A204.1 (cell line): ENCODE measurements at regions not wholly inside any gene's neighbourhood (a gene's known extent, or its start where the extent isn't known, plus 50 kb on each side); places are given as distances from the start of the nearest gene placed in this dataset.

Source experiments
- FAIRE-seq: peaks from 2 replicates; lab custom pipeline; 2012; peaks lifted over from hg19 to GRCh38; lab: Jason Lieb, UNC

DNA sequence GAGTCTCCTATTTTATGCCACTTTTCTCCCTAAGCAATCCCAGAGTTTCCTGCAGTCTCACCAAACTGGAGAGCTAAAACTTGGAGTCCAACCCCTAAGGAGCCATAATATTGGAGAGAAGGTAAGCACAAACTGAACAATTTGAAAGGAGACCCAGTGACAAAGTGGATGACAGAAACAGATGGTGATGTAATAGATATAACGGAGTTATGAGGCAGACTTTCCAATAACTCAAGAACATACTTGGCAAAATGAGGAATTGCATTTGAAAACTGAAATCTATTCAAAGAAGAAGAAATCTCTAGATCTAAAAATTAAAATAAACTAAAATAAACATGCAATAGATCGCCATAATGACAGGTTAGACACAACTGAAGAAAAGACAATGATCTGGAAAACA lies 200.9 kb upstream of the MIR17HG start:
- FAIRE-seq = no peak

DNA sequence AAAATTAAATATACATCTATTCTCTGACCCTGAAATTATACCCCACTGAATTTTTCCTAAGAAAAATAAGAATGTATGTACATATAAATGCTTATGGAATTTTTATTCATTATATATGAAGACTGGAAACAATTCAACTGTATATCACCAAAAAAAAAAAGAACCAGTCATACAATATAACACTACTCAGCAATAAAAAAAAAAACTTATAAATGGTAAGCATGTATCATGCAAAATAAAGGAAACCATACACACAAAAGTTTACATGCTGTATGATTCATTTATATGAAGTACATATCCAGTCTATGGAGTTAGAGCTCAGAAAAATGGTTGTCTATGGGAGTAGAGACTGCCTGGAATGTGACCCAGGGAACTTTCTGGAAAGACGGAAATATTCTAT lies 199.4 kb upstream of the MIR17HG start:
- FAIRE-seq = no peak

DNA sequence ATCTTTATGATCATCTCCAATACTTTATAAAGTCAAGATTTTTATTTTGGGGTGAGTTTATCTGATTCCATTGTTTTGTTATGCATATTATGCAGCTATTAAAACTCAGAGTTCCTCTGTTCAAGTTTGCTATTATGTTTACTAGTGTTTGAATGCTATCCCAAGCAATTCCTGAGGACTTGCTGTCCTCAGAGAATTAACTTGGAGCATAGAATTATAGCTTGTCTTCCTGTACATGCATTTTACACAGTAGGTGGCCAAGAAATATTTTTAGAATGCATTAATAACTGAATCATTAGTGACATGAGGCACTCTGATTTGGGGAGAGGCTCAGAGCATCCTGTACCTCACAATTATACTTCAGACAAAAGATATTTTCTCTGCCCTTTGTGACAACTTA lies 195.6 kb upstream of the MIR17HG start:
- FAIRE-seq = no peak

- FAIRE-seq = no peak
Observed at GRCh38 chr13:91153372-91153771, 194.1 kb upstream of the MIR17HG start.

DNA sequence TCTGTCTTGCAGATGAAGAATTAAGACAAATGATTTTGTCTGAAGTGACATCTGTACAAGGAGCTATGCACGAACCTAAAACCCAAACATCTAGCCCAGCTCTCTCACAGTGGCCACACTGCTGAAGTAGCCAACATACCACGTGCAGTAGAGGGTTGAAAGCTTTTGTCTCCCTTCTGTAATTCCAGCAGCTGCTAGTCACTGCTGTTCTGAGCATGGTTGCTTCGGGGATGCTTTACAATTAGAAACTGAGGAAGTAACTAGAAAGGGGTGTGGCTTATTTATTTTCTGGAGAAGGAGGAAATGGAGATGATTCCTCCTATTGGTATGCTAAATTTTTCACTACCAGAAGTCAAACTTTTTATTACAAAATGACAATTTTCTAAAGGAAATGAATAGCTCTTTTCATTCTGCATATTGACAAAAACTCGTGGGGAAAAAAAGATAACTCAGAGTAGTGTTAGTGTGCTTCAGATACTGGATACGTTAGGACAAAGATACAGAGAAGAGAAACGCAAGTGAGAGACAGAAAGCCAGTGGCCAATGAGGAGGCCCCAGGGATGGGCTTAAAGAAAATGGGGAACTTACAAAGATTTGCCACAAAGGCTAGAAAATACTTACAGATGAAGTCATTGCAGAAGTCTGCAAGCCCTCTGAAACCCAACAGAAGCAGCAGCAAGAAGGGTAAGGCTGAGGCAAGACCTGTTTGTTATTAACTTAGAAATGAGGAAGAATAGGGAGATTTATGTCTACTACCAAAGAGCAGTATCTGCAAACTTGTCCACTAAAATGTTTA lies 192.7 kb upstream of the MIR17HG start:
- FAIRE-seq = no peak

- no peak for FAIRE-seq
Observed at GRCh38 chr13:91155512-91156114, 191.9 kb upstream of the MIR17HG start.

GRCh38 chr13:91157273-91158016 lies 190.0 kb upstream of the MIR17HG start:
- no peak for FAIRE-seq

GRCh38 chr13:91158017-91158395 lies 189.5 kb upstream of the MIR17HG start:
- no peak for FAIRE-seq

DNA sequence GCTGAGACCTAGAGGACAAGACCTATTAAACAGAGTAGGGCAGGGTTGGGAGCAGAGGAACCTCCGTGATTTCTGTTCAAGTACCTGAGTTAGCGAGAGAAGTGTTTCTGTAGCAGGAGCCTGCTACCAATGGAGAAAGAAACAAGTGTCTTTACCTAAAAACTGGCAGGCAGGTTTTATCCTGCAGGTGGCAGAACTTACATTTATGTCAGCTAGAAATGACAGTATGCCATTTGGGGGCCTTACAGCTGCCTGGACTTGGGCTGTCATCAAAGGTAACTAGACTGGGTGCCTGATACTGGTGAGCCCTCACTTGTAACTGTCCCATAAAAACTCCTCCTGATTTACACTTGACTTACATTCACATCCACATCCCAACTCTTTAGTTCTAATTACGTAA lies 185.3 kb upstream of the MIR17HG start:
- FAIRE-seq = no peak

DNA sequence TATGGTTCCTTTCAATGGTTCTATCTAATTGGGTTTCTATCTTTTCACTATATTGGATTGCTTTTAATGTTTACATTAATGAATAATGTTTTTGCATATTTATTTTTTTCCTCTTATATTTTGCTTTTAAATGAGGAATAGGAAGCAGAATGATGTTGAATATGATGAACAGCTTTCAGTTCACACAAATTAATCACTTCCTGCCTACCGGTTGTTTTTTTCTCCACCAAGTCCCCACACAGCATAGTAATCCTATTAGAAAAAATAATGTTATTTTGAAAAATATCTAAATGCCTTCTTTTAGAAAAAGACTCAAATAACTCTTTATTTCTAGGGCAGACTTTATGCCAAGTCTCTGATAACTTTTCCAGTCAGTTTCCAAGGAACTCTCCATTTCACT lies 184.9 kb upstream of the MIR17HG start:
- FAIRE-seq = no peak

GRCh38 chr13:91165758-91166157 lies 181.7 kb upstream of the MIR17HG start:
- no peak for FAIRE-seq

DNA sequence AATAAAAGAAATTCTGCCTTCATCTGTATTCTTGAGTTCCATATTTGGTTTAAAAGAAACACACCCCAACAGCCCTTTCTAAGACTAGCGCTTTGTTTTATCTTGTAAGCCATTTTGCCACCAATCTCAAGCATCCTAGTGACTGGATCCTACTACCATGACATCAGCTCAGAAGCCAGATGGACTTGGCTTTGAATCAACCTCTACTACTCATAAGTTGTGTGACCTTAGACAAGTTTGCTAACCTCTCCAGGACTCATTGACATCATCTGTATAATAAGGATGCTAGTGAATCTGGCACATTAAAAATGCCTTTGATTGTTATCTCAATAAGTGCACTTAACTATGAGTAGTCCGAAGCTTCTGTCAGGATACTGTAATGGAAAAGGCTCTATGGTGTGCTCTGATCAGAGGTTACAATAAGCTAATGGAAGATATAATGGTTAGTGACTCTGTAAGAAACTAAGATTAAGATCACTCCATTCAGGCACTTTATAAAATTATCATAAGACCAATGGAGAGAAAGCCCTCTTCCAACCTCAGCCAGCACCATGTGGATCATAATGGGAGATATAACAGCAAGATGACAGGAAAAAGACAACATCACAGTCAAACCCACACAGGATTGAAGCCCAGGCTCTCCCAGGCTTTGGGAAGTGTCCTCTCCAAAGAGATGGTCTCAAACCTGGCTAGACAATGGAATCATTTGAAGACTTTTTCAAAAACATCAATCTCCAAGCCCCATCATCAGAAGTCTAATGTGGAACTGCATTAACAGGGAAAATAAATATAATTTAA lies 180.6 kb upstream of the MIR17HG start:
- no peak for FAIRE-seq

GRCh38 chr13:91167706-91168385 lies 179.6 kb upstream of the MIR17HG start:
- FAIRE-seq = no peak

DNA sequence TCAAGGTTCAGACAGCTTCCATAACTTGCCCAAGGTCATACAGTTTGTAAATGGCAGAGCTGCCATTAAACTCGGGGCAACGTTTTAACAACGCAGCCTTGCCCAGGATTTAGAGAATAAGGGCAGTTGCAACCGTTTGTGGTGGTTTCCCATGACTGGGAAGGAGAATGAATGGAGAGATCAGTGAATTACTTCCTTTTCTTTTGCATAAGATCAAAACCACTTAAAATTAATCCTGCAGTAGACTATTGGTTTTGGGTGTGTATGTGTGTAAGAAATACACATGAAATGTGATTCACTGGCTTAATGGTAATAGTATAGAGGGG lies 179.1 kb upstream of the MIR17HG start:
- no peak for FAIRE-seq

DNA sequence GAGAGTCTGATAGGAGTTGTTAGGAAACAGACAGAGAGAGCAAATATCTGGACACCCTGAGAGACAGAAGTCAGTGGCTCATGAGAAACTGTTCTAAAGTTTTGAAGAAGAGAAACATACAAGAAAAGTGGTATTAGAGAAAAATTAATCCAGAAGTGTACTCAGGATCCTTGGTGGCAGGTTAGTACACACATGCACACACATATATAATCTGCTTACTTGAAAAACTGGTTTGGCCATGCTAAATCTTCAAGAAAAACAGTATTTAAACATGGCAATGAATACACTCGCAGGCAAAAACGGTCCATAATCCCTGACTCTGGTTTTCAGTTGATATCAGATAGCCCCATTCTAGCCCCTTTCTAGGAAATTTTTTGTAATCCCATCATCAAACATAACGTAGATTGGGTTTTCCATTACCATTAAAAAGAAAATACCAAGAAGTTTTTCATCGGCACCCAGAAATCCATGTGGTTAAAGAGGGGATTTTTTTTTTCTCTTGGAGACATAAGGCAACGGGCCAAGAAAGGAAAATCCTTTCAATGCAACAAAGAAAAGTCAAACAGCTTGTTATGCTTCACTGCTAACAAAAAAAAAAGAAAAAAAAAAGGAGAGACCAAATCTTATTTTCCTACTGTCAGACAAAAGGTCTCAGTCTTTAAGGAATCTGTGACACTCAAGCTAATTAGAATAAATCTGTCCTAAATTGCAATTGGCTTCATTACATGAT lies 178.0 kb upstream of the MIR17HG start:
- no peak for FAIRE-seq

GRCh38 chr13:91172160-91172559 lies 175.3 kb upstream of the MIR17HG start:
- FAIRE-seq = no peak

DNA sequence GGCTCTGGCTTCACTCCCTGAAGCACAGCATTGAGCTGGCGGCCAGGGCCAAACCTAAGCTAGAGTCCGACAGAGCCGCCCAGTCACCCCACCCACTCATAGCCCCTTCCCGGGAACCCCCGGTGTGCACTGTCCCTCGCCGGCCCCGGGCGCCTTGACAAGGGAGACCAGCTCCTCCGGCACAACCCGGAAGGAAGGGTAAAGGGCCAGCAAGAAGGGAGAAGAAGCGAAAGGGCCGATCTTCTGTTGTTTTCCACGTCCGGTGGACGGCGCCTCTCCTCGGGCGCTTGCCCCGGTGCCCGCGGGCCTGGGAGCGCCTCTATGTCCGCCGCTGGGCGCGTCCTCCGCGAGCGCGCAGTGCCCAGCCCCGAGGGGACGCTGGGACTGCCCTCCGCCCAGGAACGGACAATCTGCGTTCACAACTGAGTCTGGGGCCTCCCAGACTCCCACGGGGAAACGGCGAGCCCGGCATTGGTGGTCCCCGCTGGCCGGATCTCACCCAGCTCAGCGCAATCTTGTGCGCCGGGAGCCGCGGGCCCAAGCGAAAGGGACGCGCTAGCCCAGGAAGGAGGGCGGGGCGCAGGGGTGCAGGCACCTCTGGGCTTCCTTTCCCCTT lies 172.5 kb upstream of the MIR17HG start:
- no peak for FAIRE-seq

- no peak for FAIRE-seq
Observed at GRCh38 chr13:91178099-91178498, 169.4 kb upstream of the MIR17HG start.

DNA sequence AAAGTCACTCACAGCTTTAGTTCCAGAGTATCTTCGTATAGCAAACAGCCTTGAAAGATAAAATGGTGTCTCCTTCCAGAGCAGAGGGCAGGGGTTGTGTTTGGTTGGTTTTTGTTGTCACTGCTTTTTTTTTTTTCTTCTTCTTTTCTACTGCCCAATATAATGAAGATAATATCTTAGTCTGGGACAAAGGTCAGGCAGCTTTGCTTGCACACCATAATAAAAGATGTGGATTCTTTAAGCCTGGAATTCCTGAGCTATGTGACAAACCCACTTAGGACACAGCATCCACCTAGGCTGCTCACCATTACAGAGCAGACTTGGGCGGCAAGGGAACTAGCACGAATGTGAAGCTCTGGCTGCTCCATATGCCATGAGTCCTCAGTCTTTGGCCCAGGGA lies 165.6 kb upstream of the MIR17HG start:
- no peak for FAIRE-seq

- no peak for FAIRE-seq
Observed at GRCh38 chr13:91184244-91184926, 163.1 kb upstream of the MIR17HG start.
